HG02981 (cell line): ENCODE measurements at regions not wholly inside any gene's neighbourhood (a gene's known extent, or its start where the extent isn't known, plus 50 kb on each side); places are given as distances from the start of the nearest gene placed in this dataset.

Experiments
- ATAC-seq: cut with Tn5 transposase; IDR thresholded peaks from one replicate; pipeline ENCODE4 v1.9.1; 2021; ENCODE audit warnings: mild to moderate bottlenecking, moderate library complexity; ENCODE audit not compliant: unreplicated experiment

- no peak for ATAC-seq
Observed at GRCh38 chr4:188534297-188534696, 395.1 kb downstream of the TRIML1 start.

- no peak for ATAC-seq
Observed at GRCh38 chr4:188534917-188535316, 395.7 kb downstream of the TRIML1 start.

GRCh38 chr4:188536826-188537225 is 397.6 kb downstream of the TRIML1 start:
- no peak for ATAC-seq

DNA sequence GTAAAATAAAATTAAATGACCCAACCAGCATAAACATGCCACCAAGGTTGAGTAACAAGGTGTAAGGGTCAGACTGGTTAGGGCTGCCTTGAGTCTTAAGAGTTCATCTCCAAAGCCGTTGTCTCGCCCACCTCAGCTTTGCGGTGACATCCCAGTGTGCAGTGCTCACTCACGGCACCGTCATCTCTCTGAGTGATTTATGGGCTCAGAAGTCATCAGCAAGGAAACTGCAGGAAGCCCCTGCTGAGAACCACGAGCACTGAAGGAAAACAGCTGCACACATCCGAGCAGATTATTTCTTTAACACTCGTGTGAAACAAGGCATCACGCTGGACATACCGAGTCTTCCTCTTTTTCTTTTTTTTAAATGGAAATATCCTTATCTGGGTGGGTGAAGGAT is 411.1 kb downstream of the TRIML1 start:
- no peak for ATAC-seq

DNA sequence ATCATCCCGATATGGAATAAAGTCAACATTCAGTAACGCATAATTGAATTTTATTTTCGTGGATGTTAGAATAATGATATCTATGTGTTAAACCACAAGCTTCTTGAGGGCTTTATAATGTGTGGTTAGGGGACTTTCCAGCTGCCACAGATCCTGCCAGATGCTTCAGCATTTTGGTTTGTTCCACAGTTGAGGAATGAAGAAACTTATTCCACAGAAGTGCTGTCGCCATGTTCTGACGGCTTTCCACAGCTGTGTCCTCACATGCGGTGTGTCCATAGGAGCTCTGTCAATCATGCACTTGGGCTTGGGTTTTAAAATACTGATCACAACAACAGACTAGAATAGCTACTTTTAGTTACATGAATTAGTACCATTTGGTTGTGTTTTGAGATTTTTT is 411.9 kb downstream of the TRIML1 start:
- ATAC-seq, result no peak

- no peak for ATAC-seq
Observed at GRCh38 chr4:188552741-188553275, 413.6 kb downstream of the TRIML1 start.

DNA sequence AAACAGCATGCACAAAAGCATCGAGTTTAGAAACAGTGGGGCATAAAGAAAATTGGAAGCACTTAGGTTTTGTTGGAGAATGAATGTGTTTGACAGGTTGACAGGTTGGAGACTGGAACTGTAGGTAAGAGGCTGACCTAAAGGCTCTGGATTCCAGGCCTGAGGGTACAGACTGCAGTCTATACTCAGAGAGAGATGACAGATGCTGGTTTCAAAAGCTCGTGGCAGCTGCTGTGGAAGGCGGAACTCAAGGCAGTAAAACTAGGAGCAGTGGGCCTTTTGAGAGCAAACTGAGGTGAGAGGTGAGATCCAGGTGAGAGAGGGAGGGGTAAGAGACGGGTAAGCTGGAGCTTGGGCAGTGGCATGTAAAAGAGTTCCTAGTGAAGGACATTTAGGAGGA is 415.2 kb downstream of the TRIML1 start:
- ATAC-seq, result no peak

GRCh38 chr4:188573104-188573503 is 433.9 kb downstream of the TRIML1 start:
- ATAC-seq, result no peak

GRCh38 chr4:188578657-188579056 is 439.4 kb downstream of the TRIML1 start:
- ATAC-seq, result no peak

- no peak for ATAC-seq
Observed at GRCh38 chr4:188596021-188596420, 456.8 kb downstream of the TRIML1 start.

- ATAC-seq, result no peak
Observed at GRCh38 chr4:188603646-188604045, 464.4 kb downstream of the TRIML1 start.

- ATAC-seq, result no peak
Observed at GRCh38 chr4:188606635-188607034, 467.4 kb downstream of the TRIML1 start.

DNA sequence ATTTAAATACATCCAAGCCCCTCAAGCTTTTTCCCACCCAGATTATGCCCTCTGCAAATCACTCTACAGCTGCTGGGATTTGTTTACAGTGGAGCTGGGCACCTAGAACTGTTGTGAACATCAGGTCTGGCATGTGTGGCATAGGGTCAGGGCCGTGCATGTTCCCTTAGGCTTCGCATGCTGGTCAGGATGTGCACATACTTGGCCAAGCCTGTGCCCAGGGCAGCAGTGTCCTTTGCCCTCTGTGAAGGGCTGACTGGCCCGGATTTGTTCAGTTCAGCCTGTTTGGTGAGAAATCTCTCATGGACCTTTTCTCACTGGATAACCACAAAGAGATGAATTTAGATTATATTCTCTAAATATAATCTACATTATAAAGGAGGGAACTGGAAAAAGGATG is 471.9 kb downstream of the TRIML1 start:
- ATAC-seq, result no peak

DNA sequence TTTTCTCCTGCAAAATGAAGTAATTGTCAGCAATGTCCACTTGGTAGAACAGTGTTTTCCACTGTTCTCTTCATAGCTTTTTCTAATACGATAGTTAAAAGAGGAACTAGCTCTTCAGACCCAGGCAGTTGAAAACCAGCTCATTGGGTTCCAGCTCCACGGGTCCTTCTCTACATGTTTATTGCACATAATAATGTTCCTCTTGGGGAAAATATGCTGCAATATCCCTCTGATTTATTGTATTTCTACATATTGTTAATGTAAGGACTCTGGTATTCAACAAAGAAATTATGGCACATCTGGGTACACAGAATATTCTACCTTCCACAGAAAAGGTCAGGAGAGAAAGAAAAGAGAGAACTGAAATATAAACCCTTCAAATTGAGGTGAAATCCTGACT is 473.4 kb downstream of the TRIML1 start:
- ATAC-seq, result no peak

DNA sequence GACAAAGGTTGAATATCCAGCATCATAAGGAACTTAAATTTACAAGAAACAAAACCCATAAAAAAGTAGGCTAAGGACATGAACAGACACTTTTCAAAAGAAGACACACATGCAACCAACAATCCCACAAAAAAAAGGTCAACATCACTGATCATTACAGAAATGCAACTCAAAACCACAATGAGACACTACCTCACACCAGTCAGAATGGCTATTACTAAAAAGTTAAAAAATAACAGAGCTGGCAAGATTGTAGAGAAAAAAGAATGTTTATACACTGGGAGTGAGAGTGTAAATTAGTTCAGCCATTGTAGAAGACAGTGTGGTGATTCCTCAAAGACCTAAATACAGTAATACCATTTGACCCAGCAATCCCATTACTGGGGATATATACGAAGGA is 474.7 kb downstream of the TRIML1 start:
- ATAC-seq, result no peak

DNA sequence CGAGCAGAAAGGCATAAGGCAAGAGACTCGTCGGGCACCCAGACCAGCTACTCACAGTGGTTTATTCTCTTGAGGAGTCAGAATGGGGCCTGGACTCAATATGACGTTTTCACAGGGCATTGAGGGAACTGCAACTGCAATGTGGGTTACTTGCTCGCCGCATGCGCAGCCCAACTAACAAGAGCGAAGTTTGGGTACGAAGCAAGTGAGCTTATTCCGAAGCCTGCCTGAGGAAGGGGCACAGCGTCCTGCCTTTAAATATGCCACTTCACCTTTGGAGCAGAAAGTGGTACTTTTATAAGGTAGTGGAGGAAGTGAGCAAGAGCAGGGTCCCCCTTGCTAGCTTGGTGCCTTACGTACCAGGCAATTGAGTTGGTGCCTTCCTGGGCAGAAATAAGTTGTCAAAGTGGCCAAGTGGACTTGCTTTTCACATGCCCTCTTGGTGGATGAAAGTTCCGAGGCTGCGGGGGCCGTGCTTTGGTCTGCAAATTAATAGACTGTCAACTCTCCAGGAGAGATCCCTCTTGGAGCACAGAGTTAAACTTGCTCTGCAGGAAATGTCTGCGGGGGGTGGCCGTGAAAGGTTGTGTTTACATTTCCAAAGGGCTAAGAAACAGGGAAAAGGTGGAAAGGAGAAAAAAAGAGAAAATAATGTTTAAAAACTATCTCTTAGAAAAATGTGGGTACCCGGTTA is 480.4 kb downstream of the TRIML1 start:
- no peak for ATAC-seq

DNA sequence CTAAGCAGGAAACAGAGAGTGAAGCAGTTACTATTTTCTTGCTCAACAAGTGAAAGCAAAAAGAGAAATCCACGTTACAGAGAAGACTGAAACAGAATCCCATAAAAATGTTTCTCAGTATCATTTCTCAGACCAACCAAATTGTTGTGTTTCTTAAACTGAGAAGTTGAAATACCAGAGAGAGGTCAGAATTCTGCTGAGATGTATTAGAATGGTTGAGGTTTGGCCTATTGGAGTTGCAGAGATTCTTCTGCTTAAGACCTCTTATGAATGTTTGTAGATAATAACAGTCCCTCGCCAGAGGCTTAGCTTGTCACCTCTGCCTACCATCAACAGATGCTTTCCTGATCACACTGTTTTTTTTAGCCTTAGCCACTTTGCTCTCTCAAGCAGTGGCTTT is 481.4 kb downstream of the TRIML1 start:
- ATAC-seq, result no peak

GRCh38 chr4:188623314-188623854 is 484.1 kb downstream of the TRIML1 start:
- no peak for ATAC-seq

- ATAC-seq, result no peak
Observed at GRCh38 chr4:188624370-188624769, 485.1 kb downstream of the TRIML1 start.

DNA sequence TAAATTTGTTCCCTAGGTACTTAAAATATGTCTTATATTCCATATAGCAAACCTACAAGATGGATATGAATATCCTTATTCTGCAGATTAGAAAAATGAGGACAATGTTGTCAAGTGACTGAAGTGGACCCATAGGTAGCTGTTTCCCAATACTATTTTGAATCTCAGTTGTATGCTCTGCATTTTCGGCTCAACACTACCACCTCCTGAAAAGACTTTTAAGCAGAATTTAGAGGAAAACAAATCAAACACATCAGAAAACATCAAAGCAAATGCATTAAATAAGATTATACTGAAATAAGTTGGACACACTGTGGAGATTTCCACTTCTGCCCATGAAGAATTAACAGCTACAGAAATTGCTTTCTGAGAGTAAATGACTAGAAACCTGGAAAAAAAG is 488.7 kb downstream of the TRIML1 start:
- ATAC-seq, result no peak

DNA sequence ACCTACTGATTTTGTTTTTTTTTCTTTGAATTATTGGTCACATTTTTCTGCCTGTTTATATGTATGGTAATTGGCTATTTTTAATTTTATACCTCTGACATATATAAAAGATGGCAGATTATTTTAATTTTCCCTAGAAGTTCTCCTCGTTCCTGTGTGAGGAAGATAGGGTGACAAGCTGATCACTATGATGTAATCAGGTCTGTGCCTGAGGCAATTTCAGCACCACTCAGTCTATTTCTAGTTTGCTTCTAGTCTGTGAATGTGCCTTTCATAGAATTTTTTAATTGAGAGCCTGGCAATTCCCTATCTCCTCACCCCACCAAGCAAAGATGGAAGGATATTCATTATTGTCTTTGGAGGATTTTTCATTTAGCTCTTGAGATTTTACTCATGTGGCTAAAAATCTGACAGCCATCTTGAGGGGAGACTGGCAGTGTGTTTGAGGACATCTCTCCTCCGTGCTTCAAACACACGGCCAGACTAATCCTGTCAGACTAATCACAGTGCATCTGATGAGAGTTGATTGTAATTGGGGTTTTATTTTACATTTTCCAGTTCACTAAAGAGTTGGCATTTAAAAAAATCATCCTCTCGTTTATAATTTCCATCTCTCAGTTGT is 500.3 kb downstream of the TRIML1 start:
- no peak for ATAC-seq

GRCh38 chr4:188647820-188648370 is 508.7 kb downstream of the TRIML1 start:
- ATAC-seq, result no peak
